GM12891 (cell line): ENCODE measurements at regions not wholly inside any gene's neighbourhood (a gene's known extent, or its start where the extent isn't known, plus 50 kb on each side); places are given as distances from the start of the nearest gene placed in this dataset.

Experiments used
- PAX5 ChIP-seq: IDR thresholded peaks from 2 replicates; pipeline ENCODE4 v1.6.1; 2011; ENCODE audit warnings: low read length, moderate library complexity, mild to moderate bottlenecking; ENCODE audit not compliant: insufficient read depth, severe bottlenecking
- POLR2A ChIP-seq: IDR thresholded peaks from 2 replicates; pipeline ENCODE4 v1.6.1; 2011; ENCODE audit warnings: low read depth, low read length, control low read depth
- POLR2AphosphoS5 ChIP-seq: IDR thresholded peaks from 2 replicates; pipeline ENCODE4 v1.6.1; 2011; ENCODE audit warnings: low read depth, low read length, control low read depth

GRCh38 chr2:19300961-19301360, 57.5 kb downstream of the OSR1 start:
- TF ChIP-seq POLR2AphosphoS5 = no peak
- no peak for TF ChIP-seq POLR2A
- no peak for TF ChIP-seq PAX5
